Osteocyte (in vitro differentiated cells): ENCODE measurements at regions not wholly inside any gene's neighbourhood (a gene's known extent, or its start where the extent isn't known, plus 50 kb on each side); places are given as distances from the start of the nearest gene placed in this dataset.

ENCODE experiments used
- DNase-seq: peaks from one replicate; pipeline ENCODE4 v3.0.0; 2021; ENCODE audit warnings: mixed read lengths; ENCODE audit not compliant: unreplicated experiment; ENCODE audit errors: extremely low spot score
- H3K27ac Mint-ChIP-seq: one replicate; pipeline ENCODE4 v1.8.0; 2021; ENCODE audit warnings: mild to moderate bottlenecking, mixed read lengths; ENCODE audit not compliant: unreplicated experiment
- H3K27me3 Mint-ChIP-seq: one replicate; pipeline ENCODE4 v1.8.0; 2021; ENCODE audit warnings: mixed read lengths; ENCODE audit not compliant: unreplicated experiment
- H3K36me3 Mint-ChIP-seq: one replicate; pipeline ENCODE4 v1.8.0; 2021; ENCODE audit warnings: mixed read lengths; ENCODE audit not compliant: unreplicated experiment
- H3K4me1 Mint-ChIP-seq: one replicate; pipeline ENCODE4 v1.8.0; 2021; ENCODE audit warnings: mixed read lengths; ENCODE audit not compliant: unreplicated experiment
- H3K4me3 Mint-ChIP-seq: one replicate; pipeline ENCODE4 v1.8.0; 2021; ENCODE audit warnings: mild to moderate bottlenecking, moderate library complexity, mixed read lengths; ENCODE audit not compliant: unreplicated experiment
- H3K9me3 Mint-ChIP-seq: one replicate; pipeline ENCODE4 v1.8.0; 2021; ENCODE audit warnings: mixed read lengths; ENCODE audit not compliant: unreplicated experiment
- CTCF ChIP-seq: fragments of 200-600 bp; sonication (generic); IDR thresholded peaks from 2 replicates; pipeline ENCODE4 v1.5.0; 2021; ENCODE audit warnings: antibody characterized with exemption, mild to moderate bottlenecking, moderate library complexity

GRCh38 chr1:169052727-169053126 lies 53.8 kb upstream of the ATP1B1 start:
- TF ChIP-seq CTCF = no peak
- DNase-seq = no peak
- H3K27me3 Mint-ChIP-seq = peaks cover 13% of the 10 kb centered on the region
- H3K4me1 Mint-ChIP-seq = no peaks in the 10 kb centered on the region
- no peak overlapping the region for H3K27ac Mint-ChIP-seq
- H3K9me3 Mint-ChIP-seq = no peaks in the 10 kb centered on the region
- H3K4me3 Mint-ChIP-seq = no peak overlapping the region
- no peaks in the 10 kb centered on the region for H3K36me3 Mint-ChIP-seq

GRCh38 chr1:169053196-169053595 lies 53.3 kb upstream of the ATP1B1 start:
- no peak for TF ChIP-seq CTCF
- DNase-seq = no peak
- no peaks in the 10 kb centered on the region for H3K36me3 Mint-ChIP-seq
- no peaks in the 10 kb centered on the region for H3K4me1 Mint-ChIP-seq
- peaks cover 13% of the 10 kb centered on the region for H3K27me3 Mint-ChIP-seq
- no peak overlapping the region for H3K4me3 Mint-ChIP-seq
- no peak overlapping the region for H3K27ac Mint-ChIP-seq
- H3K9me3 Mint-ChIP-seq = no peaks in the 10 kb centered on the region
